ENCODE measurements at regions not wholly inside any gene's neighbourhood (a gene's known extent, or its start where the extent isn't known, plus 50 kb on each side); places are given as distances from the start of the nearest gene placed in this dataset.

DNA sequence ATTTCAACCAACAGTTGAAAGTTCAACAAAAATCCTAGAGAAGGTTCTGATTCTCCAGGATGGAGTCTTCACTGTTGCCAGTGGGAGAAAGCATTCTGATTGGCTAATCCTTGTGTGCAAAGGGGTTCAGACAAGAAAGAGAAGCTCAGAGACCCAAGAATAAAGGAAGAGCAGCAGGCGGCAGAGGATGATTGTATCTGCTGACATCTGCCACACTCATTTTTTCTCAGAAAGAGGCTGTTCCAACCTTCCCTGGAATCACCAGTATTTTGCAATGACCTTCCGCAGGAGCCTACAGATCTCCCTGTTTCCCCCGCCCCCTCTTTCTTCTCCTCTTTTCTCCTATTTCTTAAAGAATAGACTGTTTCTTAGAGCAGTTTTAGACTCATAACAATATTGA lies 376.7 kb downstream of the CDH26 start:
- no peaks in the 10 kb centered on the region for H3K9me3 ChIP-seq
- TF ChIP-seq, protein P1, sequence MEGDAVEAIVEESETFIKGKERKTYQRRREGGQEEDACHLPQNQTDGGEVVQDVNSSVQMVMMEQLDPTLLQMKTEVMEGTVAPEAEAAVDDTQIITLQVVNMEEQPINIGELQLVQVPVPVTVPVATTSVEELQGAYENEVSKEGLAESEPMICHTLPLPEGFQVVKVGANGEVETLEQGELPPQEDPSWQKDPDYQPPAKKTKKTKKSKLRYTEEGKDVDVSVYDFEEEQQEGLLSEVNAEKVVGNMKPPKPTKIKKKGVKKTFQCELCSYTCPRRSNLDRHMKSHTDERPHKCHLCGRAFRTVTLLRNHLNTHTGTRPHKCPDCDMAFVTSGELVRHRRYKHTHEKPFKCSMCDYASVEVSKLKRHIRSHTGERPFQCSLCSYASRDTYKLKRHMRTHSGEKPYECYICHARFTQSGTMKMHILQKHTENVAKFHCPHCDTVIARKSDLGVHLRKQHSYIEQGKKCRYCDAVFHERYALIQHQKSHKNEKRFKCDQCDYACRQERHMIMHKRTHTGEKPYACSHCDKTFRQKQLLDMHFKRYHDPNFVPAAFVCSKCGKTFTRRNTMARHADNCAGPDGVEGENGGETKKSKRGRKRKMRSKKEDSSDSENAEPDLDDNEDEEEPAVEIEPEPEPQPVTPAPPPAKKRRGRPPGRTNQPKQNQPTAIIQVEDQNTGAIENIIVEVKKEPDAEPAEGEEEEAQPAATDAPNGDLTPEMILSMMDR (IDR thresholded peaks at IDR 0.05): no peak

DNA sequence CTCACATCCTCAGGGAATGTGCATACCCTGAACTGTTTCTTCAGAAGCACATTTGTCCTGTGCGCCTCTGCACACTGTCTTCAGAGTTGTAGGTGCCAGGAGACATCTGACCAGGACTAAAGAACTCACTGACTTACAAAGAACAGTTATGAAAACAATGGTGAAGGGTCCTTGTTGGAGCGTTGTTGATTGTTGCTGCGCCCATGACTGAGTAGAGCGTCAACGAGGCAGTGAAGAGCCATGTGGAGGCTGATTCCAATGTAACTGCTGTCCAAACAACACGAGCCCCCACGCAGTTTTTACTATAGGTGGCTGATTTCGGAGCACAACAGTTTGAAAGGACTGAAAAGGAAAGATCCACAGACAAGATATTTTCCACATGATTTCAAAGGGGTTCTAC lies 380.3 kb downstream of the CDH26 start:
- DNase-seq: no peak
- no peak overlapping the region for H3K4me3 ChIP-seq
- TF ChIP-seq, protein P1 (IDR thresholded peaks at IDR 0.05): no peak
- no peak for ATAC-seq
- H3K36me3 ChIP-seq: no peaks in the 10 kb centered on the region
- peaks cover 4% of the 10 kb centered on the region for H3K27me3 ChIP-seq (ENCODE audit: low read depth)
- H3K9me3 ChIP-seq: no peaks in the 10 kb centered on the region
- no peak overlapping the region for H3K27ac ChIP-seq
- no peaks in the 10 kb centered on the region for H3K4me1 ChIP-seq
- intact Hi-C loops (cut with DNase I): no loop called here

More for the DNA sequence above, 376.7 kb downstream of the CDH26 start:
- ATAC-seq (no peak), DNase-seq (no peak)
- intact Hi-C loops (cut with DNase I): no loop called here
- Histone ChIP-seq H3K36me3 (no peaks in the 10 kb centered on the region), H3K4me1 (no peaks in the 10 kb centered on the region), H3K27ac (no peak overlapping the region), H3K4me3 (no peak overlapping the region), H3K27me3 (ENCODE audit: low read depth) (peaks cover under 1% of the 10 kb centered on the region)

DNA sequence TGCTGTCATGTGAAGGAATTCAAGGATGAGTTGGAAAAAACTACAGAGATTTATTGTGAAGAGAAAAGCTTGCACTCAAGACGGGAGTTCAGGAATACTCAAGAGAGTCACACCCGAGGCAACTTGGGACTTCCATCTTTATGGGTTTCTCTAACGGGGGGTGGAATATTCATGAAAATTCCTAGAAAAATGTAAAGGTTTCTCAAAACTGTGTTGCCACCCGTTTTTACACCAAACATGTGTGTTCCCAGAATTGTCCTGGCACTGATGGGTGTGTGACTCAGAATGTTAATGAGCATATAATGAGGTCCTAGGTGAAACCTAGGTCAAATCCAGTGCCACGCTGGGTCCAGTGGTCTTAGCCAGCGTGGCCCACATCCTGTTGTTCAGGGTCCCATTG lies 381.5 kb downstream of the CDH26 start:
- DNase-seq: no peak
- intact Hi-C loops (cut with DNase I): no loop called here
- peaks cover 4% of the 10 kb centered on the region for H3K27me3 ChIP-seq (ENCODE audit: low read depth)
- no peaks in the 10 kb centered on the region for H3K36me3 ChIP-seq
- no peaks in the 10 kb centered on the region for H3K9me3 ChIP-seq
- TF ChIP-seq, protein P1 (IDR thresholded peaks at IDR 0.05): no peak
- H3K27ac ChIP-seq: no peak overlapping the region
- no peak overlapping the region for H3K4me3 ChIP-seq
- no peaks in the 10 kb centered on the region for H3K4me1 ChIP-seq
- no peak for ATAC-seq

DNA sequence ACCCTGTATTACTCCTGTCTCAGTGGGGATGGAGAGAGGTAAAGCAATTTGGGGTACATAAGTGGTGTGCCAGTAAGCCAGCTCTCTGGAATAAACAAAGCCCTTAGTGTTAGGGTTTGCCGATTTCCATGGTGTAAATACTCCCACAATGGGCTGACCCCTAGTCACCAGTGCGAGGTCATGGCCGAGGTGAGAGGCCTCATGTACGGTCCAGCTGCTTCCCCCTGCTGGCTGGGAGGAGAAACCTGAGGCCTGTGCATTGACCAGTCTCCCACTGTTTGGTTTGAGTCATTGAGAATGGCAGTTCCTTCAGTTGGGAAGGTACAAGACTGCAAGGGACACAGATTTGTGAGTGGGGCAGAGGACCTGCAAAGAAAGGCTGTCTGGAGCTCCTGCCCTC lies 382.0 kb downstream of the CDH26 start:
- no peak for ATAC-seq
- Histone ChIP-seq H3K27me3 (ENCODE audit: low read depth) (peaks cover 4% of the 10 kb centered on the region), H3K4me3 (no peak overlapping the region), H3K36me3 (no peaks in the 10 kb centered on the region), H3K9me3 (no peaks in the 10 kb centered on the region), H3K4me1 (no peaks in the 10 kb centered on the region), H3K27ac (no peak overlapping the region)
- intact Hi-C loops (cut with DNase I): no loop called here
- TF ChIP-seq, protein P1 (IDR thresholded peaks at IDR 0.05): no peak
- no peak for DNase-seq

DNA sequence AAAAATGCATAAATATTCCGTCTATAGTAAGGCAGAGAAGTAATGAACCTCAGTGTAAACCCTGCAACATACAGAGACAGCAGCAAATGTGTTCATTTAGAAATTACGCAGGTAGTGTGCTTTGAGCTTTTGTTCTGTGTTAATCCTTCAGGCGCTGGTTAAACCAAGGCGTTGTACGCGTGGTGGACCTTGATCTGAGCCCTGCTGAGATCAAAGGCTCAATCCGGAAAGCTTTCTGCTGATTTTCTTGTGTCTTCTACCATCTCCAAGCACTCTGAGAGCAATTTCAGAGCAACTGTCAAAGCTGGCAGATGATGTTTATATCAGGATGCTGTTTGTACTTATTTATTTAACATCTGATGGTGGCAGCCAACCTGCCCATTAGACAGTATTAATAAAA lies 382.8 kb downstream of the CDH26 start:
- DNase-seq (no peak), ATAC-seq (no peak)
- intact Hi-C loops (cut with DNase I): no loop called here
- TF ChIP-seq, protein P1 (IDR thresholded peaks at IDR 0.05): no peak
- Histone ChIP-seq H3K36me3 (no peaks in the 10 kb centered on the region), H3K4me1 (no peaks in the 10 kb centered on the region), H3K4me3 (no peak overlapping the region), H3K9me3 (no peaks in the 10 kb centered on the region), H3K27me3 (ENCODE audit: low read depth) (peaks cover 4% of the 10 kb centered on the region), H3K27ac (no peak overlapping the region)

DNA sequence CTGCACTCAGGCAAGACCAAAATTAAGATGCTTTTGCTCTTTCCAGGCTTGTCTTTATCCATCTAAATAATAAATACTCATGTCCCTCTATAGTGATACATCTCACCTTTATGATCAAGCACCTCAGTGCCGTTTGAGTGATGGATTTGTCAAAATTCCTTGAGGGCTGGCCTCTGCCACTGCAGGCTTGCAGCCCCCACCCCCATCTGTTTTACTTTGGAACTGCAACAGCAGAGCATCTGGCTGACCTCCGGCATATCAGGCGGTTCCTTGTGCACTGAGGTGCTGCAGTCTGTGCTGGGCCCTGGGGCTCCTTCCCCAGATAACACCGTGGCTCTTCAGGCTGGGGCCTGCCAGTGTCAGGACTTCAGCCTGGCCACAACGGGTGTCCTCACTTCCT lies 386.9 kb downstream of the CDH26 start:
- H3K4me1 ChIP-seq: no peaks in the 10 kb centered on the region
- no peak for DNase-seq
- intact Hi-C loops (cut with DNase I): no loop called here
- ATAC-seq: no peak
- H3K27me3 ChIP-seq (ENCODE audit: low read depth): peaks cover 2% of the 10 kb centered on the region
- H3K4me3 ChIP-seq: no peak overlapping the region
- no peaks in the 10 kb centered on the region for H3K36me3 ChIP-seq
- no peaks in the 10 kb centered on the region for H3K9me3 ChIP-seq
- H3K27ac ChIP-seq: no peak overlapping the region
- TF ChIP-seq, protein P1 (IDR thresholded peaks at IDR 0.05): no peak
